ENCODE measurements at regions not wholly inside any gene's neighbourhood (a gene's known extent, or its start where the extent isn't known, plus 50 kb on each side); places are given as distances from the start of the nearest gene placed in this dataset.

- TF ChIP-seq CEBPB (IDR thresholded peaks at IDR 0.05) (no peak), TAF1 (IDR thresholded peaks at IDR 0.05; ENCODE audit: low read depth) (no peak), MAX (IDR thresholded peaks at IDR 0.05) (no peak), USF1 (IDR thresholded peaks at IDR 0.05) (no peak), CREB1 (IDR thresholded peaks at IDR 0.05; ENCODE audit: low read depth) (no peak), RAD21 (IDR thresholded peaks at IDR 0.05; ENCODE audit: low read depth) (no peak), EP300 (IDR thresholded peaks at IDR 0.05; ENCODE audit: borderline replicate concordance) (no peak), TEAD4 (IDR thresholded peaks at IDR 0.05) (no peak), REST (IDR thresholded peaks at IDR 0.05; ENCODE audit: low read depth) (no peak), YY1 (IDR thresholded peaks at IDR 0.05; ENCODE audit: low read depth) (no peak), FOXM1 (IDR thresholded peaks at IDR 0.05; ENCODE audit: borderline replicate concordance, low read depth) (no peak), EGR1 (IDR thresholded peaks at IDR 0.05) (no peak), TCF12 (IDR thresholded peaks at IDR 0.05; ENCODE audit: low read depth) (no peak)
These were observed 429.6 kb downstream of the PLPP3 start for GRCh38 chr1:56149761-56150160.
